ENCODE measurements at regions not wholly inside any gene's neighbourhood (a gene's known extent, or its start where the extent isn't known, plus 50 kb on each side); places are given as distances from the start of the nearest gene placed in this dataset.
"Not testable (repeated sequence)": the region's sequence is repeated elsewhere in the genome, so short reads cannot be mapped to it uniquely, and the experiment has no call there.

DNA sequence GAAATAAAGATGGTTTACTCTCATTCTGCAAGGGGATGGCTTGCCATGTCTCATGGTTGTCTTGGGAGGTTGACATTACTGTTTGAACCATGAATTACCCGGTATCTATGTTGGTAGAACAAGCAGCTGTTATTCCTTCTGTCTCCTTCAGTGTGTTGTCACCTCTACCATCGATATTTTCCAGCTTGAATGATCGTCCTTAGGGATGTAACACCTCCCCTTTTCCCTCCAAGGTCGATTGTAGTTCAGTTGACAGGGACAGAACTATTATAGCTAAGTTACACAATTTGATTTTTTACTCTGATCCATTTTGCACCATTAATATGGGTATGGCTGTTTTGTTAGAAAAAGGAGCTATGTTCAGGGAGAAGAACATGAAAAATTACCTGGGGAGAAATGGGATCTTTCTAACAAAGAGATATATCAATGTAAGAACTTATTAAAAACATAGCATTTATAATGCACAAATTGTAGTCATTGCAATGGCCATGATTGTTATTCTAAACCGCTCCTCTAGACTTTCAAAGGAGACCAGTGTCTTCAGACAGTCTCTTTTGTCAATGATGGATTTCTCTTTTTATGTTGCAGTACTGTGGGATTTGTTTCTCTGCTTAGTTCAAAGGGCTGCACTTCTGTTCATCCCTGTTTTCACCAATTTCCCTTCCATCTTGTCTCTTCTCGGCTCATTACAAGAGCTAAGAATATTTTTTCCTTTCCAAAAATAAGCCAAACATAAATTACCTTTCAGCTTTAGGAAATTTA is 681.6 kb downstream of the PRIM2 start:
- H3K9me3 ChIP-seq (ENCODE audit: low read depth, low read length); H3K4me1 ChIP-seq (ENCODE audit: insufficient read depth, low read length); H3K4me3 ChIP-seq (ENCODE audit: low read length); H3K27me3 ChIP-seq (ENCODE audit: insufficient read depth, low read length): not testable (repeated sequence)

DNA sequence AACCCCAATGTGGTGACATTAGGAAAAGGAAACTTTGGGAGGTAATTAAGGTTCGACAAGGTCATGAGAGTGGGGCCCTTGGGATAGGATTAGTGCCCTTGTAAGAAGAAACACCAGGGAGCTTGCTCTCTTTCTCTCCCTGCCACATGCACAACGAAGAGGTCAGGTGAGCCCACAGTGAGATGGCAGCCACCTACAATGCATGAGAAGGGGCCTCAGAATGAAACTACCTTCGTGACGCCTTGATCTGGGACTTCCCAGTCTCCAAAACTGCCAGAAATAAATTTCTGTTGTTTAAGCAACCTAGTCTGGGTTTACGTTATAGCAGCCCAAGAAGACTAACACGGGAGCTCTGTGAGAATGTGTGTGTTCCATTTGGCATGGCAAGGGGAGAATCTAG is 682.8 kb downstream of the PRIM2 start:
- H3K4me1 ChIP-seq (ENCODE audit: insufficient read depth, low read length); H3K4me3 ChIP-seq (ENCODE audit: low read length); H3K9me3 ChIP-seq (ENCODE audit: low read depth, low read length); H3K27me3 ChIP-seq (ENCODE audit: insufficient read depth, low read length): not testable (repeated sequence)

DNA sequence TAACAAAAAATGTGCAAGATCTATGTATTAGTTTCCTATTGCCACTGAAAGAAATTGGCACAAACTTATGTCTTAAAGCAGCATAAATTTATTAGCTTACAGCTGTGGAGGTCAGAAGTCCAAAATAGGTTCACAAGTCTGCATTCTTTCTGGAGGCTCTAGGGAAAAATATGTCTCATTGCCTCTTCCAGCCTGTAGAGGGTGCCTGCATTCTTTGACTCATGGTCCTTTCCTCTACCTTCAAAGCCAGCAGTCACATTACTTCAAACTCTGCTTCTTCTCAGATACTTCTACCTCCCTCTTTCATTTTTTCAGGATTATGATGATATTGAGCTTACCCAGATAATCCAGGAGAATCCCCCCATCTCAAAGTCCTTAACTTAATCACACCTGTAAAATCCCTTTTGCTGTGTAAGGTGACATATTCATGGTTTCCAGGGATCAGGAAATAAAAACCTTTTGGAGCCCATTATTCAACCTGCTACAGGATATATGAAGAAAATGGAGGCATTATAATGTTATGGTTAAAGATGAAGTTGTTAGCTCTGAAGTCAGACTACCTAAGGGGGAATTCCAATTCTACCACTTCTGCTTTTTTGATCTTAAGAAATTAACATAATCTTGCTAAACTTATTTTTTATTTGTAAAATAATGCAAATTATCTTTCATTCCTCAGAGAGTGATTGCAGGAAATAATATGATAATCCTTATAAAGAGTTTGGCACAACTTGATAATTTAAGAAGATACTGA is 686.2 kb downstream of the PRIM2 start:
- H3K4me3 ChIP-seq (ENCODE audit: low read length); H3K4me1 ChIP-seq (ENCODE audit: insufficient read depth, low read length); H3K27me3 ChIP-seq (ENCODE audit: insufficient read depth, low read length); H3K9me3 ChIP-seq (ENCODE audit: low read depth, low read length): not testable (repeated sequence)

DNA sequence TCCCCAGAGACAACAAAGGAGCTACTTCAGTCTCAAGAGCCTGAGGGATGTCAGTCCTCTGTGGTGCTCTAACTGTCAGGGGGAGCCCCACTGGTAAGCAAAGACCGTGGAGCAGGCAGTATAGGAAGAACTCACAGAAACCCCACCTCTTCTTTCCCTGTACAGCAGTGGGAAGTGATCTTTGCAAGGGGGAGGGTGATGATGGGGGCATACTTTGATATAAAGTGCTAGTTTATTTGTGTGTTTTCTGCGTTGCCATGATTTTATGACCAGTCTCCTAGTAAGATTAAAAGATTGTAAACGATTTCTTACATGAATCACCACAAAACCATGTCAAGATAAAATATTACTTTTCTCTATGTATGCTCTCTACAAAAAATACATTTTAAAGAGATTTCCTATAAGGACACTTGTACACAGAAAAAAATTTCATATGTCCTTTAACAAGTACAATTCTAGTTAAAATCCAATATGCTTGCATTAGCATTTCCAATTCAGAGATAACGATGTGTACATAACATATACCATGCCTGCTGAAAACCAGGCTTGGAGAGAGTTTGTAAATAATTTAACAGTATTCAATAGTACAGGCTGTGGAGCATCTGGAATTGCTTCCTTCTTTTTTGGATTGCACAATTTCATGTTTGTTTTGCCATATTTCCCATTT is 690.0 kb downstream of the PRIM2 start:
- not testable (repeated sequence) for H3K27me3 ChIP-seq (ENCODE audit: insufficient read depth, low read length); H3K9me3 ChIP-seq (ENCODE audit: low read depth, low read length); H3K4me3 ChIP-seq (ENCODE audit: low read length); H3K4me1 ChIP-seq (ENCODE audit: insufficient read depth, low read length)

DNA sequence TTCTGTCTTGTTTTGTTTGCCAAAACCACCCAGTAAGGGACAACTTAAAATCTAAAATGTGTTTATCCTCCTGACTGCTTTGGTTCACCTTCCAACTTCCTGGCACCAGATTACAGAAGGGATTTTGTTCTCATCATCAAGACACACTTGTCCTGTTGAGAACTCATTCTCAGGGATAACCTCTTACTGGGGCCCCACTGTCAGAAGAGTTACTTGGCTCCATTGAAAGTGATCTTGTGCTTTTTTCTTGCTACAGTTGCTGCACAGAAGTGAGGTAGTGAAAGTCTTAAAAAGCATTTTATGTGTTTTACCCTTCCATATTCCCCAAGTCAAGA is 690.5 kb downstream of the PRIM2 start:
- H3K4me3 ChIP-seq (ENCODE audit: low read length); H3K4me1 ChIP-seq (ENCODE audit: insufficient read depth, low read length); H3K27me3 ChIP-seq (ENCODE audit: insufficient read depth, low read length); H3K9me3 ChIP-seq (ENCODE audit: low read depth, low read length): not testable (repeated sequence)

DNA sequence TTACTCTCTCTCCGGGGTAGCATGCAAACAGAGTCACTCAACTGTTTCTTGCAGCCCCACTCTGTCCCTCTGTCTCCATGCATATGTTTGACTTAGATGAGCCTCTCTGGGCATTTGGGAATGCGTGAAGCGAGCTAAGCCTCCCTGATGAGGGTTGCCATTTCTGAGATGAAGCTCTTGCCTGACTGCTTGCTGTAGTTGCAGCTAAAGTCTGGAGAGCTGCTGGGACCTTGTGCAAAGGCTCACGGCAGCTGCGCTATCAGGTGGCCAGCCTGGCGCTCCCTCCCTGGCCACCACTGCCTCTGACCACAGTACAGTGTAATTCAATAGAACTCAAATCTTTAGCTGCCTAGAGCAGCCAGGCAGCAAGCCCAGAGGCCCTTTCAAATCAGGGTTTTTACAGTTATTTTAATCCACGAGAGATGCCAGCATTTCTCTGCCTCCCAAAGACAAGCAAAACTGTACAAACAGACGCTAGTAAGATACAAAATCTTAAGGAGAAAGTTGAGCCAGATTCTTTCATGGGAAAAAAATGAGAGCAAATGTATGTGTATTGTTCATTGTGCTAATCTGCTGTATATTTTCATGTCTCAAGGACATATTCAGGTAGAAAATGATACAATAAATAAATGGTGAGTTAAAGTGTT is 694.6 kb downstream of the PRIM2 start:
- H3K4me3 ChIP-seq (ENCODE audit: low read length); H3K9me3 ChIP-seq (ENCODE audit: low read depth, low read length); H3K4me1 ChIP-seq (ENCODE audit: insufficient read depth, low read length); H3K27me3 ChIP-seq (ENCODE audit: insufficient read depth, low read length): not testable (repeated sequence)

DNA sequence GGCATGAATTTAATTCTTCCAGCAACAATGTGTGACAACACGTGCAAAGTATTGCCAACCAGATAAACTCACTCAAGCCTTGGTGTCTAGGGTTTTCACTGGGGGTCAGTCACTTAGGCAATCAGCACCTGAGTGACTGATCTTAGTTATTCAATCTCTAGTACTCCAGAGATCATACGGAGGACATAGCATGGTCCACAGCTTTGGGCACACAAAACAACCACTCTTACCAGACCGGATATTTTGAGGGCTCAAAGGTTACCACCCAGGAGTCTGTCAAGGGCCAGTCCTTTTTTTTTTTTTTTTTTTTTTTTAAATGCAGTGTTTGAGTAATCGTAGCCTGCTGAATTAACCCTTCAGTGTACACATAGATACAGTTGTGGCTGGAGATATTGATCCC is 699.2 kb downstream of the PRIM2 start:
- not testable (repeated sequence) for H3K4me3 ChIP-seq (ENCODE audit: low read length); H3K9me3 ChIP-seq (ENCODE audit: low read depth, low read length); H3K27me3 ChIP-seq (ENCODE audit: insufficient read depth, low read length); H3K4me1 ChIP-seq (ENCODE audit: insufficient read depth, low read length)

DNA sequence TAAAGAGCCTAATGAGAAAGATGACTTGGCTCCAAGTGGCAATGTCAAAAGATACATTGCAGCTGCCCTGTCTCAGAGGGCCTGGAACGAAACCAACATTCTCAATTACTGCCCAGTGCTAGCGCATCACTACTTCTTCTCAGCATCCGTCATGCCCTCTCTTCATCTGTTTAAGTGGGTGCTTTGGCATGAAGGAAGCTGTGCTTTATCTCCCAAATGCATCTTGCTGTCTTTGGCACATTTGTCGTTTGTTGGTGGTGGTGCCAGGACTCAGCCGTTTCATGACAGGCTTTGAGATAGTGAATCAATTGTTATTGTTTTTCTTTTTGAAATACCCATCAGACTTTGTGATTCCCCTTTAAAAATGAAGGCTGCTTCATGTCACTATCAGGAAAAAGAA is 710.8 kb downstream of the PRIM2 start:
- not testable (repeated sequence) for H3K4me3 ChIP-seq (ENCODE audit: low read length); H3K9me3 ChIP-seq (ENCODE audit: low read depth, low read length); H3K27me3 ChIP-seq (ENCODE audit: insufficient read depth, low read length); H3K4me1 ChIP-seq (ENCODE audit: insufficient read depth, low read length)

DNA sequence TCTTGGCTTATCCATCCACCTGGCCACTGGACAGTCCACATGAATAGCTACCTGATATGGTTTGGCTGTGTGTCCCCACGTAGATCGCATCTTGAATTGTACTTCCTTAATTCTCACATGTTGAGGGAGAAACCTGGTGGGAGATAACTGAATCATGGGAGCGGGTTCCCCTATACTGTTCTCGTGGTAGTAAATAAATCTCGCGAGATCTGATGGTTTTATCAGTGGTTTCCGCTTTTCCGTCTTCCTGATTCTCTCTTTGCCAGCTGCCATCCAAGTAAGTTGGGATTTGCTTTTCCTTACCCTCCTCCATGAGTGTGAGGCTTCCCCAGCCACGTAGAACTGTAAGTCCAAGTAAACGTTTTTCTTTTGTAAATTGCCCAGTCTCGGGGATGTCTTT is 720.8 kb downstream of the PRIM2 start:
- H3K27me3 ChIP-seq (ENCODE audit: insufficient read depth, low read length); H3K9me3 ChIP-seq (ENCODE audit: low read depth, low read length); H3K4me1 ChIP-seq (ENCODE audit: insufficient read depth, low read length); H3K4me3 ChIP-seq (ENCODE audit: low read length): not testable (repeated sequence)

DNA sequence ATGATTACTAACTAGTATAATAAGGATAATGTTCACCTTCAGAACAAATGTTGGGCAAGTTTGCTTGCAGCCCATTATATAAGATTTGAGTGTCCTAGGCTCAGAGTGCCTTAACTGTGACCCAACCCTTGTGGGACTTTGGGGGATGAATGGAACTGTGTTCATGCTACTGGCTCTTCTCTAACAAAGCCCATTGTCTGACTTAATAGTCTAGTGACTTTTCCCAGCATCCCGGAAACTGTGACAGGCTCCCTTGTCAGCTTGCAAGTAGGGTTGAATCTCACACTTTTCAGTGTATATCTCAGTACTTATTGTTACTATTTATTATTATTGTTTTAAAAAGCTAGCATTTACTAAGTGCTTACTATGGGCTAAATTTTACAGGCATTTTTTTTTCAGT is 729.2 kb downstream of the PRIM2 start:
- not testable (repeated sequence) for H3K9me3 ChIP-seq (ENCODE audit: low read depth, low read length); H3K4me3 ChIP-seq (ENCODE audit: low read length); H3K27me3 ChIP-seq (ENCODE audit: insufficient read depth, low read length); H3K4me1 ChIP-seq (ENCODE audit: insufficient read depth, low read length)

DNA sequence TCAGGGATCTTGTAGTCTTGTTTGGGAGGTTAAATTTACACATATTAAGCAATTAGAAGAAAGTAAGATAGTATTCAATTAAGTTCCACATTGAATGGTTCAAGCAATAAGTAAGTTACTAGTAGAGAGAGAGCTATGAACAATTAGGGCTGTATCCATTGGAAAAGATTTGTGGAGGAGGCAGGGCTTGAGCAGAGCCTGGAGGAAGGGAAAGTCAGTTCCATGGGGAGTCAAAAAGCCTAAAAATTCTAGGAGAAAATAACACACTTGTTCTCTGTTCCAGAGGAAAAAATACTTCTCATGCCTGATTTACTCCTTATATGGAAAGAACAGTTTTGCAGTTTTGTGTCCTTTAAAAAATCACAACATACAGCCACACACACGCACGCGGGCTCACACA is 730.0 kb downstream of the PRIM2 start:
- H3K9me3 ChIP-seq (ENCODE audit: low read depth, low read length); H3K27me3 ChIP-seq (ENCODE audit: insufficient read depth, low read length); H3K4me1 ChIP-seq (ENCODE audit: insufficient read depth, low read length); H3K4me3 ChIP-seq (ENCODE audit: low read length): not testable (repeated sequence)

DNA sequence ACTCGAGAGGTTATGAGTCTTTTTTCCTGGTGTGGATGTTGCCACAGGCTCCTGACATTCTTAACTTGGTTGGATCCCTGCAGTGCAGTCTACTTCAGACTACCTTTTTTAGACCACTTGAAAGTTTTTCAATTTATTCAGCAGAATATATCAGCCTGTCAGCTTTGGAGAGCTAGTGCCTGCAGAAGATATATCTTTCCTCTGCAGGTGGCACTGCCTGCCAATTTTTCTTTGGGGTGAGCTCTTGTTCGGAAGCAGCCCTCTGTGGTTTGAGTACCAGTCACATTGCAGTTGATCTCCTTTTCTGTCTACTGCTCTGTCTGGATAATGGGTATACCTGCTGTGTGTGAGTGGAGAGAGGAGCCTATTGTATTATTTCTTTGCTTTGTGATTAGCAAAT is 730.4 kb downstream of the PRIM2 start:
- H3K4me1 ChIP-seq (ENCODE audit: insufficient read depth, low read length); H3K9me3 ChIP-seq (ENCODE audit: low read depth, low read length); H3K27me3 ChIP-seq (ENCODE audit: insufficient read depth, low read length); H3K4me3 ChIP-seq (ENCODE audit: low read length): not testable (repeated sequence)

DNA sequence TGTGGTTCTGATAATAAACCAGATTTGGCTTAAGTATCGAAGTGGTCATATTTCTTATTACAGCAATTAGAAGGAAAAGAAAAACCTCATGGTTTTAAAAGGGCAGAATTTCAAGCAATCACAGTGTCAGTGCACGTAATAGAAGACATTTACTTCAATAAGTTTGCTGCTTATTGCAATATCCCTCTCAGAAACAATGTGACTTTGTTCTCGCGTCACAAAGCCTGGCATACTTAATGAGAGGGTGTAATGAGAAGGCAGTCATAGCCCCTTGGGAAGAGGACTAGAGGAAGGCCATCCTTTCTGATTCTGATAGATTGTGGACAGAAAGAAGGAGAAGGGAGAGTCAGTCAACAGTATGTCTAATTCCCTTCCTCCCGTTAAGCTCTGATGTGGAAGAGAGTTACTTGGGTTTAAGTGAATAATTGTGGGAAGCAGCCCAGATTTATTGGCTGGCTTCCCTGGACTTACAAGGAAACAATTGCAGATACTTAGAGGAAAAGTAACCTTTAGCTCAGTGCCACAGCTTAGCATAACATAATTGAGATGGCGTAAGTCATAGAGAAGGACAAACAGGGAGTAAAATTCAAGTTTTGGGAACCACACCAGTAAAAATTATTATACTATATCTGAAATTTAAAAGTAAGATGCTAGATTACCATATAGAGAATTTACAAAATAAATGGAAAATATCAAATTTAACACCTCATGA is 738.2 kb downstream of the PRIM2 start:
- H3K4me1 ChIP-seq (ENCODE audit: insufficient read depth, low read length); H3K4me3 ChIP-seq (ENCODE audit: low read length); H3K27me3 ChIP-seq (ENCODE audit: insufficient read depth, low read length); H3K9me3 ChIP-seq (ENCODE audit: low read depth, low read length): not testable (repeated sequence)

DNA sequence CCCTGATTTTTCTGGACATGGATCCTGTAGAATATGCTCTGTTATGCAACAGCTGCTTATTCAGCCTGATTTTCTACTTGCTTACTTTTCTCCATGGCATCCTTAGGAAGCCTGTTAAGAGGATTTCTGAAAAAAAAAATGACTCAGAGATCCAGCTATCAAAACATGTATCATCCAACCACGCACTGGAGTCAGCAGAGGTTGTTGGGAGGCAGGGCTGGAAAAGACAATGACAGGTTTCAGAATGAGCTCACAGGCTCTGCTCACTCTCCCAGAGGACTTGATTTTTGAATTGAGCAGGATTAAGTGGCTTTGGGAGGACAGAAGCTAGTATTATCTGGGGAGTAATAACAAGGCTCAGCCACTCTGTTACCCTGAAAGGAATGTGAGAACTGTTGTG is 742.3 kb downstream of the PRIM2 start:
- H3K4me1 ChIP-seq (ENCODE audit: insufficient read depth, low read length), result not testable (repeated sequence)

DNA sequence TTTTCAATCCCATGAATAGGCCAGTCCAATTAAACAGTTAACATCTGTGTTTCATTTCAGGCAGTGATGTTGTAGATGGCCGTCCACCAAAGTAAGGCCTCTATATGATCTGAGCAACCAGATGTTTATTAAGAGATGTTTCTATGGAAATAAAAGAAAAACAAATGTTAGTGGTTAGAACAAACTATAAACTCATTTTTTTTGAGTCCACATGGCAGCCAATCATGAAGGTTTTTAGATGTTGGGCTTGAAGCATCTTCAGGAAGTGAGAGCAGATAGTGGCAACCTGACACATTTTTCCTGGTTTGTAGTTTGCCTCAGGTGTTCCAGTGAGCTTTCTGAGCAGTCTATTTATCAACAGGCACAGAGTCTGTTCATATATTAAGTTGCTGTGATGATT is 746.1 kb downstream of the PRIM2 start:
- H3K4me3 ChIP-seq (ENCODE audit: low read length); H3K9me3 ChIP-seq (ENCODE audit: low read depth, low read length); H3K4me1 ChIP-seq (ENCODE audit: insufficient read depth, low read length): not testable (repeated sequence)

More for the DNA sequence above, 742.3 kb downstream of the PRIM2 start:
- not testable (repeated sequence) for H3K4me3 ChIP-seq (ENCODE audit: low read length); H3K9me3 ChIP-seq (ENCODE audit: low read depth, low read length); H3K27me3 ChIP-seq (ENCODE audit: insufficient read depth, low read length)

More for the DNA sequence above, 746.1 kb downstream of the PRIM2 start:
- not testable (repeated sequence) for H3K27me3 ChIP-seq (ENCODE audit: insufficient read depth, low read length)

All from mononuclear cell (primary cell).